CD14-positive monocyte (primary cell): ENCODE measurements at regions not wholly inside any gene's neighbourhood (a gene's known extent, or its start where the extent isn't known, plus 50 kb on each side); places are given as distances from the start of the nearest gene placed in this dataset.

Experiments used
- DNase-seq, 3 donors: peaks; one replicate each; pipeline ENCODE4 v3.0.0-alpha.2; 2011 to 2022
- H2AFZ ChIP-seq: 2 replicates; pipeline ENCODE4 v1.6.0; 2012; ENCODE audit warnings: mild to moderate bottlenecking, low read depth, low read length, inconsistent platforms; ENCODE audit not compliant: insufficient read depth, poor library complexity, severe bottlenecking
- H3K27ac ChIP-seq, 2 donors: 1 replicate in 1 of 2; 2 replicates in 1 of 2; pipeline ENCODE4 v1.5.1; 2012 to 2013; ENCODE audit warnings: low read length in 2 of 2, control low read depth in 1 of 2, inconsistent platforms in 1 of 2, low read depth in 1 of 2, mild to moderate bottlenecking in 1 of 2
- H3K27me3 ChIP-seq, 2 donors: one replicate each; pipeline versions ENCODE4 v1.6.0 to v1.6.1; 2011 to 2013; ENCODE audit warnings: low read length in 2 of 2; ENCODE audit not compliant: control insufficient read depth in 2 of 2, insufficient read depth in 2 of 2
- H3K36me3 ChIP-seq, 2 donors: replicated peaks in 1 of 2; 1 replicate in 1 of 2; 2 replicates in 1 of 2; pipeline versions ENCODE4 v1.5.1 to v1.6.1; 2012 to 2013; ENCODE audit warnings: low read length in 2 of 2, control low read depth in 1 of 2, inconsistent platforms in 1 of 2, mild to moderate bottlenecking in 1 of 2; ENCODE audit not compliant: insufficient read depth in 2 of 2, control insufficient read depth in 1 of 2
- H3K4me1 ChIP-seq, 2 donors: 1 replicate in 1 of 2; 2 replicates in 1 of 2; pipeline versions ENCODE4 v1.5.1 to v1.6.1; 2012 to 2013; ENCODE audit warnings: low read length in 2 of 2, control low read depth in 1 of 2, inconsistent platforms in 1 of 2, mild to moderate bottlenecking in 1 of 2, moderate library complexity in 1 of 2; ENCODE audit not compliant: insufficient read depth in 2 of 2, control insufficient read depth in 1 of 2
- H3K4me2 ChIP-seq: replicated peaks from 2 replicates; pipeline ENCODE3; 2012; ENCODE audit warnings: low read length, moderate library complexity, mild to moderate bottlenecking; ENCODE audit not compliant: poor library complexity, severe bottlenecking; ENCODE audit errors: extremely low read depth
- H3K4me3 ChIP-seq, 3 experiments: fragments of 200-600 bp in 1 of 3; sonication (generic) in 1 of 3; replicated peaks in 1 of 3; 1 replicate in 2 of 3; 2 replicates in 1 of 3; pipeline ENCODE4 v1.5.1; 2011 to 2013; ENCODE audit warnings: low read length in 3 of 3, mild to moderate bottlenecking in 3 of 3, control low read depth in 2 of 3, low read depth in 2 of 3, inconsistent platforms in 1 of 3, moderate library complexity in 1 of 3
- H3K79me2 ChIP-seq: 2 replicates; pipeline ENCODE4 v1.6.0; 2012; ENCODE audit warnings: mild to moderate bottlenecking, control low read depth, inconsistent platforms, low read length, moderate library complexity; ENCODE audit not compliant: insufficient read depth
- H3K9ac ChIP-seq: 2 replicates; pipeline ENCODE4 v1.6.0; 2017; ENCODE audit warnings: low read length, mild to moderate bottlenecking; ENCODE audit not compliant: insufficient read depth, poor library complexity, severe bottlenecking
- H3K9me3 ChIP-seq, 2 donors: replicated peaks in 1 of 2; 1 replicate in 1 of 2; 2 replicates in 1 of 2; pipeline versions ENCODE4 v1.5.1 to v1.6.1; 2012 to 2013; ENCODE audit warnings: low read length in 2 of 2, control low read depth in 1 of 2; ENCODE audit not compliant: control insufficient read depth in 1 of 2, insufficient read depth in 1 of 2
- H4K20me1 ChIP-seq: 2 replicates; pipeline ENCODE4 v1.6.0; 2012; ENCODE audit warnings: mild to moderate bottlenecking, low read length, control low read depth, moderate library complexity; ENCODE audit not compliant: insufficient read depth
- H3K27ac Mint-ChIP-seq, 7 donors: one replicate each; pipeline ENCODE4 v1.8.0; 2020; ENCODE audit warnings: mild to moderate bottlenecking in 7 of 7, mixed read lengths in 7 of 7, moderate library complexity in 6 of 7, inconsistent platforms in 2 of 7
- H3K27me3 Mint-ChIP-seq, 3 donors: one replicate each; pipeline ENCODE4 v1.8.0; 2021 to 2022; ENCODE audit warnings: low read depth in 3 of 3, mild to moderate bottlenecking in 3 of 3, mixed read lengths in 3 of 3, moderate library complexity in 3 of 3, inconsistent platforms in 1 of 3
- H3K36me3 Mint-ChIP-seq, 2 donors: one replicate each; pipeline ENCODE4 v1.8.0; 2020; ENCODE audit warnings: mixed read lengths in 2 of 2, inconsistent platforms in 1 of 2, mild to moderate bottlenecking in 1 of 2
- H3K4me1 Mint-ChIP-seq: one replicate; pipeline ENCODE4 v1.8.0; 2020; ENCODE audit warnings: mild to moderate bottlenecking, mixed read lengths
- H3K4me3 Mint-ChIP-seq, 2 donors: one replicate each; pipeline ENCODE4 v1.8.0; 2020; ENCODE audit warnings: mild to moderate bottlenecking in 2 of 2, mixed read lengths in 2 of 2, moderate library complexity in 1 of 2
- H3K9me3 Mint-ChIP-seq, 7 donors: one replicate each; pipeline ENCODE4 v1.8.0; 2020 to 2022; ENCODE audit warnings: mixed read lengths in 7 of 7, mild to moderate bottlenecking in 6 of 7, moderate library complexity in 6 of 7, inconsistent platforms in 2 of 7
- WGBS: methylation state at CpG from one replicate; pipeline ENCODE4 v1.1.5; 2013; ENCODE audit warnings: missing lambda C conversion rate; ENCODE audit not compliant: insufficient coverage; 5-methylcytosine and 5-hydroxymethylcytosine counted together
- intact Hi-C, 2 donors: fragments of 100-400 bp; cut with micrococcal nuclease; formaldehyde crosslinking; loops; one replicate each; pipeline versions ENCODE4 v1.15.0 to v1.15.1; 2023
- TF ChIP-seq, protein P1 (sequence below): fragments of 200-600 bp; IDR thresholded peaks from one replicate; pipeline ENCODE4 v1.8.0; 2022; ENCODE audit warnings: antibody characterized with exemption, mild to moderate bottlenecking

DNA sequence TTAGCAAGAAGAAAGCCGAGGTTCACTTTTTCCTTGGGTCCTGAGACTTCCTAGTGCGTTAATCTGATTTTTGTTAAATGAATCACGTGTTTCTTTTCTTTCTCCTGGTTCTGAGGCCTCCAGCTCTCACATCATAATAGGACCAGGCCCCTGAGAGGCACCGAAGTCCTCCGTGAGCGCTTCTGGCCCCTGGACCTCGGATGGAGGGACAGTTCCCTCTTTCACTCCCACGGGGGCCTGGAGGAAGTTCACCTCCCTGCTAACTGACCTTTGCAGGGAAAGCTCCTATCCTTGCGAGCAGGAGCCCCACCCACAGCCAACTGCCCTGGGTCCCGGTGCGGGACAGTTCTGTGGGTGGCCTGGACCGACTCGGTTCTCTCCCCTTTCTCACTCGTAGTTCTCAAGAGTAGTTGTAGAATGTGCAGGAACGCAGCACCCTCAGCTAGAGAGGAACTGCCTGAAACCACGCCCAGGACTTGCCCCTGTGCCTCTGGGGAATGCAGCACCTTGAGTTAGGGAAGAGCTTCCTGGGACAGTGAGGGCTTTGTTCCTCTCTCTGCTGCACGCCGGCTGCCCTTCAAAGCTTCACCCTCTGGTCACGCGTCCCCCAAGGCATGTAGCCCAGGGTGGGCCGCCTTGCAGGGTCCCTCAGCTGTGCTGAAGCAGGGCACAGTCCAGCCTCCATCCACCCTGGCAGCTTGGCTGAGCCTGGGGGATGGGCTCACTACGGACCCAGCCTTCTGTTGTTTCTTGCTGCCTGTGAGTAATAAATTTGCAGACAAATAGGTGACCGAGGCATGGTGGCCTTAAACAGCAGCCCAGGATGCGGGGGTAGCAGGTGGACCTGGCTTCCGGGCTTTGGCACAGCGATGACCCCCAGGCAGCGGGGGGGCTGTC, 264.6 kb downstream of the ADGRD1 start:
- H3K27ac ChIP-seq: no peak overlapping the region
- H2AFZ ChIP-seq: no peak overlapping the region
- H3K4me3 ChIP-seq: no peak overlapping the region
- peaks cover 0 to 8% of the 10 kb centered on the region in 2 donors for H3K9me3 ChIP-seq
- WGBS: 80% methylated on average over 12 of the region's 27 CpGs
- intact Hi-C loops: no loop called here
- peaks cover 0 to 22% of the 10 kb centered on the region in 2 donors for H3K27me3 ChIP-seq
- H3K9me3 Mint-ChIP-seq: peaks cover 4 to 11% (median 5%) of the 10 kb centered on the region in 7 donors
- H3K27me3 Mint-ChIP-seq: peaks cover 26 to 42% (median 31%) of the 10 kb centered on the region in 3 donors
- H3K36me3 ChIP-seq: no peaks in the 10 kb centered on the region
- H3K4me3 Mint-ChIP-seq: peak overlapping the region in 1 of 2 donors; percentile 39
- DNase-seq: no peak
- H3K36me3 Mint-ChIP-seq: no peaks in the 10 kb centered on the region
- TF ChIP-seq, protein P1, sequence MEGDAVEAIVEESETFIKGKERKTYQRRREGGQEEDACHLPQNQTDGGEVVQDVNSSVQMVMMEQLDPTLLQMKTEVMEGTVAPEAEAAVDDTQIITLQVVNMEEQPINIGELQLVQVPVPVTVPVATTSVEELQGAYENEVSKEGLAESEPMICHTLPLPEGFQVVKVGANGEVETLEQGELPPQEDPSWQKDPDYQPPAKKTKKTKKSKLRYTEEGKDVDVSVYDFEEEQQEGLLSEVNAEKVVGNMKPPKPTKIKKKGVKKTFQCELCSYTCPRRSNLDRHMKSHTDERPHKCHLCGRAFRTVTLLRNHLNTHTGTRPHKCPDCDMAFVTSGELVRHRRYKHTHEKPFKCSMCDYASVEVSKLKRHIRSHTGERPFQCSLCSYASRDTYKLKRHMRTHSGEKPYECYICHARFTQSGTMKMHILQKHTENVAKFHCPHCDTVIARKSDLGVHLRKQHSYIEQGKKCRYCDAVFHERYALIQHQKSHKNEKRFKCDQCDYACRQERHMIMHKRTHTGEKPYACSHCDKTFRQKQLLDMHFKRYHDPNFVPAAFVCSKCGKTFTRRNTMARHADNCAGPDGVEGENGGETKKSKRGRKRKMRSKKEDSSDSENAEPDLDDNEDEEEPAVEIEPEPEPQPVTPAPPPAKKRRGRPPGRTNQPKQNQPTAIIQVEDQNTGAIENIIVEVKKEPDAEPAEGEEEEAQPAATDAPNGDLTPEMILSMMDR: no peak
- peaks cover 6 to 9% of the 10 kb centered on the region in 2 donors for H3K4me1 ChIP-seq
- no peak overlapping the region for H3K27ac Mint-ChIP-seq
- H3K4me1 Mint-ChIP-seq: peaks cover 21% of the 10 kb centered on the region
- H3K4me2 ChIP-seq: no peak overlapping the region
- no peaks in the 10 kb centered on the region for H3K79me2 ChIP-seq
- no peaks in the 10 kb centered on the region for H4K20me1 ChIP-seq
- no peak overlapping the region for H3K9ac ChIP-seq

DNA sequence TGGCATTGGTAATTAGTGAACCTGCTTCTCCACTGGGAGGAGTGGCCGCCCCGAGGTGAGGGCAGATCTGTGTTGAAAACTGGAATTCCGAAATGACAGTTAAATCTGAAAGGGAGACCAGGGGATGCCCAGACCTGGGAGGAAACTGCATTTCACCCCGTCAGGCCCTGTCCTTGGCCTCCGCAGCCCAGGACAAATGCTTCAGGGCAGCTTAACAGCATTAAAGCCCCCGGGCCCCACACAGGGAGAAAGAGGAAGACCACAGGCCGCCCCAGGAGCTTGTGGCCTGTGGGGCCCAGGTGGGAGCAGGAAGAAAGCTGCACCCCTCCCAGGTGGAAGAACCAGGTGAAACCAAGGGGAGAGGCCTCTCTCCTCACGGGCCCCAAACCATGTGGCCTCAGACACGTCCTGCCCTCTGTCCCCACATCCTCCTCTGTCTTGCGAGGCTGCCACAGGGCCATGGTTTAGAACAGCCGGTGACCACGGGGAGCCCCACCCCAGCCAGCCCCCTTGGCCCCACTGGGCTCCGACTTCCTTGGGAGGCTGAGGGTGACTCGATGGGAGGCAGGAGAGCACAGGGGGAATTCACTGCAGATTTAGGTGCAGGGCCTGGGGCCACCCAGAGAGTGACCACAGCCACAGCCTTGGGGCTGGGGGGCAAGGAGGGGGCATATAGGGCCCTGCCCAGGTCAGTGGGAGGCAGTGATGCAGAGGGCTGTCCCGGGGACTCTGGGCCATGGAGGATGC, 265.4 kb downstream of the ADGRD1 start:
- H3K9me3 ChIP-seq: peaks cover 0 to under 1% of the 10 kb centered on the region in 2 donors
- peaks cover 21% of the 10 kb centered on the region for H3K4me1 Mint-ChIP-seq
- no peak for DNase-seq
- no peaks in the 10 kb centered on the region for H3K36me3 ChIP-seq
- no peak overlapping the region for H3K9ac ChIP-seq
- H4K20me1 ChIP-seq: no peaks in the 10 kb centered on the region
- 28% methylated on average over 13 of the region's 15 CpGs for WGBS
- intact Hi-C loops: no loop called here
- peaks cover 0 to 6% (median 0%) of the 10 kb centered on the region in 7 donors for H3K9me3 Mint-ChIP-seq
- H3K4me2 ChIP-seq: no peak overlapping the region
- peaks cover 28 to 46% (median 31%) of the 10 kb centered on the region in 3 donors for H3K27me3 Mint-ChIP-seq
- peaks cover 6 to 9% of the 10 kb centered on the region in 2 donors for H3K4me1 ChIP-seq
- H3K4me3 Mint-ChIP-seq: no peak overlapping the region
- no peaks in the 10 kb centered on the region for H3K36me3 Mint-ChIP-seq
- H3K27me3 ChIP-seq: peaks cover 0 to 22% of the 10 kb centered on the region in 2 donors
- TF ChIP-seq, protein P1: no peak
- H2AFZ ChIP-seq: no peak overlapping the region
- H3K27ac Mint-ChIP-seq: no peak overlapping the region
- H3K27ac ChIP-seq: no peak overlapping the region
- H3K79me2 ChIP-seq: no peaks in the 10 kb centered on the region
- no peak overlapping the region for H3K4me3 ChIP-seq
